ENCODE measurements at regions not wholly inside any gene's neighbourhood (a gene's known extent, or its start where the extent isn't known, plus 50 kb on each side); places are given as distances from the start of the nearest gene placed in this dataset.
A peak's percentile ranks its signal among the peaks of the same experiment; 100 is the strongest.
"Not testable (repeated sequence)": the region's sequence is repeated elsewhere in the genome, so short reads cannot be mapped to it uniquely, and the experiment has no call there.

DNA sequence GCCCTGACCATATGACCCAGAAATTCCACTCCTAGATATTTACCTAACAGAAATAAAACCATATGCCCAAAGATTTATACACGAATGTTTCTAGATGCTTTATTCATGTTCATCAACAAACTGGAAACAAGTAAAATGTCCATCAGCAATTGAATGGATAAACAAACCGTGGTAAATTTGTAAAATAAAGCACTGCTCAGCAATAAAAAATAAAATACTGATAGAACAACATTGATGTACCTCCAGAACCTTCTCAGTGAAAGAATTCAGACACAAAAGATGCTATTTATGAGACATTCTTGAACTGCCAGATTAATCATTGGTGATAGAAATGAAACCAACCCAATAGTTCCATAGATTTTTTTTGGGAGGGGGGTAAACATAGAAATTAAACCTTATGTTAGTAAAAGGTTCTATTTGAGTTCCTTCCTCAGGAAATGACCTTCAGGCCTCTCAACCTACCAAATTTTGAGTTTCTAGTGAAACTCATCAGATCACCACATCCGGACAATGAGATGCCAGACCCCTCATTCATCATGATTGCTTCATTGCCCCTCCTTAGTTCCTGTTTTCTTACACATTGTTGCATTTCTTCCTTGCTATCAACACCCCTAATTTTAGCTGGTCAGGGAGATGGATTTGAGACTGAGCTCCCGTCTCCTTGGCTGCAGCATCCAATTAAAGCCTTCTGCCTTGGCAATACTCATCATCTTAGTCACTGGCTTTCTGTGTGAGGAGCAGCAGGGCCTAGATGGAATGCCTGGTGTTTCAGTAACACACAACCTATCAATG is 203.5 kb downstream of the LPIN1 start:
- peak in 1 of 3 donors; percentile 15 for DNase-seq (ENCODE audit: low read depth in 2 of 3, low spot score in 2 of 3)

DNA sequence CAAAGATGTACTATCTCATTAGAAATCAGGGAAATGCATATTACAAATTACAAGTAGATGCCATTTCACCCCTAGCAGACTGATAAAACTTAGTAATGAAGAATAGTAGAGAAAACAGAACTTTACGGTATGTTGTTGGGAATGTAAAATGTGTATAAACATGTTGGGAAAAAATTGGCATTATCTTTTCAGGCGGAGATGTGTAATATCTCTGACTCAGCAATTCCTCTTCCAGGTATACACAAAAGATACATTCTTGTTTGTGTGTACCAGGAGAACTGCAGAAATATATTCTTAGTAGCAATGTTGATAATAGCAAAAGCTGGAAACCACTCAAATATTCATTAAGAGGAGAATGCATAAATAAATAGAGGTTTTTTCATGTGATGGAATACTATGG is 204.5 kb downstream of the LPIN1 start:
- DNase-seq (ENCODE audit: low read depth in 2 of 3, low spot score in 2 of 3) = no peak

DNA sequence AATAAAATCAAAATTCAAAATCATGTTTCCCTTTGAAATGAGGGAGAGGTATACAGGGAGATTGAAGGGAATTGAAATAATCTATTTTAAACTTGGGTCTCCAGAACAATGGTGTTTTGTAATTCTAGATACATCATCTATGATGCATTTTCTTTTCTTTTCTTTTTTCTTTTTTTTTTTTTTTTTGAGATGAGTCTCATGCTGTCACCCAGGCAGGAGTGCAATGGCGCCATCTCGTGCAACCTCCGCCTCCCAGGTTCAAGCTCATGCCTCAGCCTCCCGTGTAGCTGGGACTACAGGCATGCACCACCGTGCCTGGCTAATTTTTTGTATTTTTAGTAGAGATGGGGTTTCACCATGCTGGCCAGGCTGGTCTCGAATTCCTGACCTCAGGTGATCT is 205.1 kb downstream of the LPIN1 start:
- DNase-seq (ENCODE audit: low read depth in 2 of 3, low spot score in 2 of 3) = not testable (repeated sequence)

DNA sequence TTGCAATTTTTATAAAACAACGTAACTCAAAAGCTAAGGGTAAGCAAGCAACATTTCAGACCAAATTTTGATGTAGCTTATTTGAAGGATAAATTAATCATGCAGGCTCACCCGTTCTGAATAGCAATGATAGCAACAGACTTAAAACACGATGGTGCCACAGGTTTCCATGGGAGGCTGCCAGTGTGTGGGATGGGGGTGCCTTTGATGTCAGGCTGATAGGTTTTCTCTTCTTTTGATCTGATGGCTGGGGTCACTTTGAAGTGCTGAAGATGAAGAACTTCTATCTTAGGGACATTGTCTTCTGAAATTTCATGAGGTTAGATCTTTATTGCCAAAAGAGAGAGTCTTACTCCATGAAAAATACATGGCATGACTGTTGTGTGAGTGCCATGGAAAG is 206.8 kb downstream of the LPIN1 start:
- DNase-seq (ENCODE audit: low read depth in 2 of 3, low spot score in 2 of 3) = no peak

DNA sequence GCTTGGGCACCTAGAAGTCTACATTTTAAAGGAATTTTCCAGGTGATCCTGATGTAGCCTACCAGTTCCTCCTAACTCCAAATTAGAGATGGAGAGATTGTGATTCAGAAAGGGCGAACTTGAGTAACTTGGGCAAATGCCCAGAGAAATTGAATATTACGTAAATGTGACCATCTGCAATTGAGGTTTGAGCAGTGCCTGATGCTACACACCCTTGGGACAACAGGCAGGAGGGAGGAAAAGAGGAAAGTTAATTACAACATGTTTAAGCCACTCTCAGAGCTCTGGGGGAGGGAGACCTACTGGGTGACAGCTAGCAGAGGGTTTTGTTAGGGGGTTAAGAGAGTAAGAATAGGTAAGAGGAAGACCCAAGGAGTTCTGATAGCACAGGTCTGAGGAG is 208.9 kb downstream of the LPIN1 start:
- no peak for DNase-seq (ENCODE audit: low read depth in 2 of 3, low spot score in 2 of 3)

DNA sequence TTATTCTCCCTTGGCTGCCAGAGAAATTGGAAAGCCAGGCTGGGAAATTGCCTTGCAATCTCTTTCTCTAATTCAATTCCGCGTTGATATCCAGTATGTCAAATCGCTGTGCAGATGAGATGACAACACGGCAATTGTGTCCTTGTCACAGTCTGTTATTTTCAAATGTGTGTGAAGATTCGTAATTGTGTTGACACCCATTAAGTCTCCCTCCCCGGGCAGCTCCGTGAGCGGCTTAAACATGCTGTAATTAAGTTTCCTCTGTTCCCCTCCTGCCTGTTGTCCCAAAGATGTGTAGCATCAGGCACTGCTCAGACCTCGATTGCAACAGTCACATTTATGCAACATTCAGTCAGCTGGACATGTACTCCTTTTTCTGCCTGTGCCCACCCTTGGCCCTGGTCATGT is 209.5 kb downstream of the LPIN1 start:
- no peak for DNase-seq (ENCODE audit: low read depth in 2 of 3, low spot score in 2 of 3)

DNA sequence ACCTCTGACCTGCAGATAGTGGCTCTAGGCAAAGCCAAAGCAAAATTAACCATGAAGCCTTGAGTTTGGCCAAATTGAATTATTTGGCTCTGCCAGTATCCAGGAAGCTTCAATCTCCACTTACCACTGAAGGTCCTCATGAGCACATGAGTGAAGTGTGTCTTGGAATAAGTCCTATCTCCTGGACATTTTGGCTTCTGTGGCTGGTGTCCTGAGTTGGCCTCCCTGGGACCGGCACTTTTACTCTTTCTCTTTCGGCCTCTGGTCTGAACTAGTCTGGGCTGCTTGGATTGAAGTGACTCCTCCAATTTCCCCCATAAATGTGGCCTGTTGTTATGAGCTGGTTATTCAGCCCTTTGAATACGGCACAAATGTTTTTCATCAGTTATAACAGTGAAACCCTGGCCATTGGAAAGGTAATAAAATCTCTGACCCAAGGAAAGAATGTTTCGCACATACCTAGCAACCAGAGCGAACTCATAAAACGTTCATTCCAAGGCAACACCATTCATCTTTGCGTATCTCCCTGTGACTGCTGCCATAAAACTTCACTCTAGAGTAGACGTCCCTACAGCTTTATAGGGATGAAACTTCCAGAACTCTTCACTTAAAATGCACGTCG is 216.4 kb downstream of the LPIN1 start:
- no peak for DNase-seq (ENCODE audit: low read depth in 2 of 3, low spot score in 2 of 3)

DNA sequence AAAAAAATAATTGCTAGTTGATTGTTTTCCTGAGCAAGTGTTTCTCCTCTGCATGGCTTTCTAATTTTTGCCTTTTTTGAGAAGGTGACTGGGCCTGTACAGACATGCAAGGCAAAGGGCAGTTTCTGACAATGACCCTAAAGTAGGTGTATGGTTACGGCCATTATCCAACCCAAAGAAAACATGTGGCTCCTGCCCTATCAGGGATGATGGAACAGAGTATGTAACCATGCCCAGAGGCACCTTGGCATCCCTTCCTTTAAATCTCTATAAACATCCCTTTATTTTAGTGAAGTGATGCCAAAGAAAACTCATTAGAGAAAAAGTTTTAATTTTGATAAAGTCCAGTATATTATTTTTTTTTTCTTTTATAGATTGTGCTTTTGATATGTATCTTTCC is 217.5 kb downstream of the LPIN1 start:
- DNase-seq (ENCODE audit: low read depth in 2 of 3, low spot score in 2 of 3) = no peak

DNA sequence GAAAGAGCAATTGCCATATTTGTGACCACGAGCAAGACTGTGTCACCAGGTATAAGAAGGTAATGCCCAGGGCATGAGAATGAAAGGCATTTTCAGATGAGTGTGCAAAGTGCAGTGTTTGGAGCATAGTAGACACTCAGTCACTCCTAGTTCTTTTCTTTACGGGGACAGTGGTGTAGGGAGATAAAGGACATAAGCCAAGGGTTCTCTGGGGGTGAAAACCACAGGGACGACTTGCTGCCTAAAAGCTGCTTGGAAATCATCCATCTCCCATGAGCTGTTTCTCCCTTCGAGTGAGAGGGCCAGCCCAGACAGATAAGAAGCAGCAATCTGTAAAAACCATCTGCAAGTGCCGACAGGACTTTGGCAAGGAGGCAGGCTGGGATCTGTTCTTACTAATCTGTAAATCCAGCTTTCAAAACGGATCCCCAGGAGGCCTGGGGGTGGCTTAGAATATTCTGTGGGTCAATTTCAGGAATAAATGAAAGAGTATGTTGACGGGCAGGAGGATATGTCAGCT is 221.6 kb downstream of the LPIN1 start:
- DNase-seq (ENCODE audit: low read depth in 2 of 3, low spot score in 2 of 3) = peak in 2 of 3 donors; percentile 46 to 64

DNA sequence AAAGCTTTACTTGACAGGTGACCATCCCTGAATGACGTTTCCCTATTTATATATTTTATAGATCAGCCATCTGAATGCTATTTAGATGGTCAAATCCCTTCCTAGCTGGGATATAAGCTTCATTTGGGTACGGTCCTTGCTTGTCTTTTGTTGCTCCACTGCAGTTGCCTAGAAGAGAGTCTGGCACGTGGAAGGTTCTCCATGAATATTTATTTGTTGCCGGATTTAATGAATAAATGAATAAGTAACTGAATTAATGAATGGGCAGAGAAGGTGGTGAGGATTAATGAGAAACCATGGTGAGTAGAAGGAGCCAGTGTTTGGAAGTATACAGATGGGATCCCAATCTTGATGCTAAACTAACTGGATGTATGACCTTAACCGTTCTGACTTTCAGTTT is 222.1 kb downstream of the LPIN1 start:
- DNase-seq (ENCODE audit: low read depth in 2 of 3, low spot score in 2 of 3) = no peak

DNA sequence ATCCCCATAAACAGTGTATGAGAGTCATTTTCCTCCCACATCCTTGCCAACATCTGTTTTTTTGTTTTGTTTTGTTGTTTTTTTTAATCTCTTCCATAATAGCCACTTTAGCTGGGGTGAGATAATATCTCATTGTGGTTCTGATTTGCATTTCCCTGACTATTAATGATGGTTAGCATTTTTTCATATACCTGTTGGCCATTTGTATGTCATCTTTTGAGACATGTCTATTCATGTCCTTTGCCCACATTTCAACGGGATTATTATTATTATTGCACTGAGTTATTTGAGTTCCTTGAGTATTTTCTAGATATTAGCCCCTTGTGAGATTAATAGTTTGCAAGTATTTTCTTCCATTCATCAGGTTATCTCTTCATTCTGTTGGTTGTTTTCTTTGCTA is 223.3 kb downstream of the LPIN1 start:
- DNase-seq (ENCODE audit: low read depth in 2 of 3, low spot score in 2 of 3) = no peak

DNA sequence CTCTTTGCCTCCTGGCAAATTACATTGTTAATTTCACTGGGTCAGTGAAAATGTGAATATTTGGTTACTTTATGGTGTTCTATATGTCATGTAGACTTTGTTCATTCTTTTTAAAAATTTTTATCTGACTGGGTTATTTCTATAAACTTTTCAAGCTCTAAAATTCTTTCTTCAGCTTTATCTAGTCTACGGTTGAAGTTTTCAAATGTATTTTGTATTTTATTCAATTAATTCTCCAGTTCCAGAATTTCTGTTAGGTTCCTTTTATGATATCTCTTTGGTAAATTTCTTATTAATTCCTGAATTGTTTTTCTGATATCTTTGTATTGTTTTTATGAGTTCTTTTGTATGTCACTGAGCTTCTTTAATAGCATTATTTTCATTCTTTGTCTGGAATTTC is 228.1 kb downstream of the LPIN1 start:
- no peak for DNase-seq (ENCODE audit: low read depth in 2 of 3, low spot score in 2 of 3)

DNA sequence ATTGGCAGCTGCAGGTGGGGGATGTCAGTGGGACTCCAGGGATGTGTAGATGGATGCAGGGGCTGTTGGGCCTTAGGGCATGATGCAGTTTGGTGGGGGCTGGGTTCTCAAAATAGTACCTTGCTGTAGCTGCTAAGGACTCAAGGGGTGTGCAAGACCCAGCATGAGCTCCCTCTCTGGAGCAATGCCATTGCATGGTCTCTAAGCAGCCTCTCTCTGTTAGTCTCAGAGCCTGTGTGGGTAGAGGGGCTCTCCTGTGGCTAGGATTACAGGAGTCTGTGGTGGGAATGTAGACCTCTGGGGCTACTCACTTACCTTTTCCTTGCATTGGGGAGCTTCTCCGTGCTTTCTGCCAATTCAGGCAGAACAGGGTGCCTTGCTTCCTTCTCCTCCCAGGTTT is 228.9 kb downstream of the LPIN1 start:
- DNase-seq (ENCODE audit: low read depth in 2 of 3, low spot score in 2 of 3) = no peak

DNA sequence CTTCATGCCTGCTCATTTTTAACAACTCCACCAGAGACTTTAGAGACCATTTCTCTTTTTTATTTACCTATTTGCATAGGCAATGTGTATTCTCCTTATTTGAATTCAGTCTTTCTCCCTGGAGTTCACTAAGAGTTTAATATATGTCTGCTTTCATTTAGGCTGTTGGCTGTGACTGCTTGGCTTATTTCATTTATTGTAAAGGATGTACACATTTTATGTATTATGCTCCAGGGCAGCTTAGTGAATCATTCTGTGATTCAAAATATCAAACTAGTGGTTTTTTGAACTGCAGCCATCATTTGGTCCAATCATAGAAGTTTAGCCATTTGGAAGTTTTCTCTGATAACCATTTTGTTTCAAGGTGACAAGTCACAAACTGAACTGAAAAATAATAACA is 229.6 kb downstream of the LPIN1 start:
- DNase-seq (ENCODE audit: low read depth in 2 of 3, low spot score in 2 of 3) = no peak

DNA sequence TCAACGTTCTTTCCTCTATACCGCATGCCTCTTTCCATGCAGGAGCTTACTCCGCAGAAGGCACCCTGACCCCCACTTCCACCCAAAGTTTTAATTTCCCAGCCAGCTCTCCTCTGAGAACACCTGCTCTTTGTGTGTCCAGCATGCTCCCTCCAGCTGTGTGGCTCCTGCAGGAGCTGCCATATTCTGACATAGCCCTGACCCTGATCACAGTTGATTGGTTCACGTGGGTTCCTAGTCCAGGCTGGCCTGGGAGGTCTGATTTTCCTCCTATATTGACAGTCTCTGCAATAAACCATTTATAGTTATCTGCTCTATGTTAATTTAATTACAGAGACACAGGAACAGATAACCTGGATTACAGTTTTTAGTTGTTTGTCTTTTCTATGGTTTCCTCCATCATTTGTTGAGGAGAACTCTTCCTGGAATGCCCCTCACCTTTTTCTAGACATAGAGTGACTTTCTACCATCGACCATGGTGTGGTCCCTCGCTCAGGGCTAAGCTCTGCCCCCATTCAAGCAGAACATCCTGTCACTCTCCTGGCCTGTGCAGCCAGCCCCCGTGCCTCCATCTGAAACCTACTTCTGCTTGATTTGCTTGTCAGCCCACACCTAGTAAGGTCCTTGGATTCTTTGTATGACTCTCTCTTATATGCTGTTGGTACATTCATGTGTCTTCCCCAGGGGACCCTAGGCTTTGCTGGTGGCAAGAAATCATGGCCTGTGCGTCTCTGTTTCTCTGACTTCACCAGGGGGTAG is 231.5 kb downstream of the LPIN1 start:
- DNase-seq (ENCODE audit: low read depth in 2 of 3, low spot score in 2 of 3) = no peak

DNA sequence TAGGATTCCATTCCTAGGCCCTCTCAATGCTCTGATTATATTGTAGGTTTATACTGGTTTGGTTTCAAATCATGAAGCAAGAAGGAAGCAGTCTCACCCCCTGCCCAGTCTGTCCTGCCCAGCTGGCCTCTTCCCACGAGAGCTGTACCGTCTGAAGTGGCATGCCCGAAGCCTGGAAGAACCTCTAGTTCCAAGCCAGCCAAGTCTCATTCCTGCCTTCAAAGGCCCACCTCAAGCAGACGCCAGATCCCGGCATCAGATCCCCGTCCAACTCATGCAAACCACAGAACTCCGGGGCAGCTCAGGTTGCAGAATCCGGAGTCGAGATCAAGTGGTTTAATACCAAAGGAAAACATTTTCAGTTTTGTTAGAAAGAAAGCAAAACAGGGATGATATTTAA is 234.4 kb downstream of the LPIN1 start:
- no peak for DNase-seq (ENCODE audit: low read depth in 2 of 3, low spot score in 2 of 3)

DNA sequence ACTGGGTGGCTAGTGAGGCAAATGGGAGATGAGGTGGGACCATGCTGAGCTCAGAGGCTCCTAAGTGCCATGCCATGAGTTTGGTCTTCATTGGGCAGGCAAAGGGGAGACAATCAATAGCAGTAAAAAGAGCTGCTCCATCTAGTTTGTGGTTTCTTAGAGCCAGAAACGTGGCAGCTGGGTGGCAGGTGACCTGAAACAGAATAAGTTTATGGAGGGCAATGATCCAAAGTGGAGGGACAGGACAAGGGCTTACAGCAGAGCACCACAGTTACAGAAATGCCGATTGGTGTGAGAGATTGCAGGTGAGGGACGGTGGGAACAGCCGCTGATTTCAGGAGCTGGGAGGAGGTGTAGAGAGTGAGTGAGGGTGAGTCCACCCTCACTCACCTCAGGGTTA is 237.0 kb downstream of the LPIN1 start:
- DNase-seq (ENCODE audit: low read depth in 2 of 3, low spot score in 2 of 3) = no peak

DNA sequence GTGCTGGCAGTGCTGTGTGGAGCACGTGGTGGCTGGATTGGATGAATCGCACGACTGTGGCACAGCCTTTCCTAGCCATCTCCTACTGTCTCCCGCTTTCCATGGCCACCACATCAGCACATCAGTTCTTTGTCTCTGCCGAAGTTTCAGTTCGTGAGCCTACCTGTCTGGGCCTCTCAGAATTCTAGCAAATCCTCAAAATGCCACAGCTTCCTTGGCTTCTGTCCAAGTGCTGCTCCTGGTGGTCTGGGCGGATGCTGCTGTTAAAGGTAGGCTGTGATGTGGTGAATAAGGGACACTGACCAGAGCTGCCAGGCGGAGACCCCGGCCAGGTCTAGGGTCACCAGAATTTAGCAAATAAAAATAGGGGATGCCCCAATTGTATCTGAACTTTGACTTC is 237.4 kb downstream of the LPIN1 start:
- DNase-seq (ENCODE audit: low read depth in 2 of 3, low spot score in 2 of 3) = no peak

DNA sequence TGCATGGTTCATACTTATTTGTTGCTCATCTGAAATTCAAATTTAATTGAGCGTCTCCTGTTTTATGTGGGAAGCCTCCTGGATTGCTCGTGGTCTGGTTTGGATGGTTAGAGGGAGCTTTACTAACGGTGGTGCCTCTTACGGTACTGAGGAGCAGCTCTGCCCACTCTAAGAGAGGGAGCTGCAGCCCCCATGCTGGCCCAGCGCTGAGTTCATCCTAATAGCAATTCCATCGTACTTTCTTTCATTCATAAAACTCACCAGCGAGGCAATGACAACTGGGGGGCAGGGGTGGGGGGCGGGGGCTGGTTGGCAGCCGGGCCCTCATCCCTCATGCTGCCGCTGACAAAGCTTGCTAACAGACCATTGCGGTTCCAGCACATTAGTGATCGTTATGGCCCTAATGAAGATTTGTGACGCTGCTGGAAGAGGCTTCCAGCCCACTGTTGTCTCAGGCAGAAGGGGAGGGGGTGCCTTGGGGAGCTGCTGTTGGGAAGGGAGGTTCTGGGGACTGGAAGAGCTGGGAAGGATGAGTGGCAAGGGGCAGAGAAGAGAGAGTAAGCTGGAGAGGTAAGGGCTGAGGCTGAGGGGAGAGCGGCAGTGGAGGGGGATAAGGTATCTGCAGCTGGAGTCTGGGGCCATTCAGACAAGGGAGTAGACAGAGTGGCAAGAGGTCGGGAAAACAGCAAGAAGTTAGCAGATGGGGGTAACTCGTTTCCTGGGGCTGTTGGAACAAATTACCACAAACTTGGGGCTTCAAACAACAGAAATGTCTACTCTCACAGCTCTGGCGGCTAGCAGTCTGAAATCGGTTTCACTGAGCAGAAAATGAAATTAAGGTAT is 238.1 kb downstream of the LPIN1 start:
- no peak for DNase-seq (ENCODE audit: low read depth in 2 of 3, low spot score in 2 of 3)

DNA sequence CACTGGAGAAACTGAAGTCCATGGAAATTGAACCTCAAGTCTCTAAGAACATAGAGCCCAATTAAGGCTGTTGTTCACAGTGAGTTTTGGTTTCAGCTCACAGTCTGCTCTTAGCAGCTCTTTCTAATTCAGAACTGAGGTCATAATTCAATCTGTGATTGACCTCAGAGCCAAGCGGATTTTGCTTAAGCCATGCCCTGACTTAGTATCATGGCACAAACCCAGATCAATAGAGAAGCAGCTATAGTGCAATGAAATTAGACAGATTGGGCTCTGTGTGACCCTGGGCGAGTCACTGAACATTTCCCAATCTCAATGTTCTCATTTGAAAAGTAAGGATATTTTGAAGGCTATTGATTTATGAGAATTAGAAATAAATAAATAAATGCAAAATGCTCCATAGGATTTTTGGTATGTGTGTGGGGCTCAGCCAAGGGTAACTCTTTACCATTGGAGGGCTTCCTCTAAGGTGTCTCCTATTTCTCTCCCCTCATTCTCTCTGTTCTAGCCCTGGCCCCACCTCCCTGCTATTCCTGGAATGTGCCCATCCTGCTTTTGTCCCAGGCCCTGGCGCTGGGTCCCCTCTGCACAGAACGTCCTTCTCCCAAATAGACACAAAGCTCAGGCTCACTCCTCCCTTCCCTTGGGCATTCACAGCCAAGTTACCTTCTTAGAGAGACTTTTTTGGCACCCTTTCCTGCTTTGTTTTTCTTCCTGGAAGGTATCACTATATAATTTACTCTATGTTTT is 239.6 kb downstream of the LPIN1 start:
- no peak for DNase-seq (ENCODE audit: low read depth in 2 of 3, low spot score in 2 of 3)

Measured in hematopoietic multipotent progenitor cell (in vitro differentiated cells).